ENCODE measurements at regions not wholly inside any gene's neighbourhood (a gene's known extent, or its start where the extent isn't known, plus 50 kb on each side); places are given as distances from the start of the nearest gene placed in this dataset.

GRCh38 chr19:31140717-31141116, 208.5 kb downstream of the TSHZ3 start:
- peak overlapping the region; percentile 82 for H3K27ac ChIP-seq
- DNase-seq, result peak; percentile 80
- H3K4me3 ChIP-seq (ENCODE audit: low read depth, low read length), result no peak overlapping the region
- H3K27me3 ChIP-seq (replicated peaks), result no peaks in the 10 kb centered on the region
- in situ Hi-C loops (cut with HindIII; ENCODE audit: low pct_ligation_motif_present, low sequenced_read_pairs), result no loop called here
- no peaks in the 10 kb centered on the region for H3K36me3 ChIP-seq (replicated peaks)
- peak; percentile 40 for TF ChIP-seq CTCF (IDR thresholded peaks at IDR 0.05; ENCODE audit: low read depth, low read length, missing control alignments)

- Histone ChIP-seq H3K4me3 (ENCODE audit: low read depth, low read length) (no peak overlapping the region), H3K27ac (peak overlapping the region; percentile 82), H3K36me3 (replicated peaks) (no peaks in the 10 kb centered on the region), H3K27me3 (replicated peaks) (no peaks in the 10 kb centered on the region)
- in situ Hi-C loops (cut with HindIII; ENCODE audit: low pct_ligation_motif_present, low sequenced_read_pairs), result no loop called here
- TF ChIP-seq CTCF (IDR thresholded peaks at IDR 0.05; ENCODE audit: low read depth, low read length, missing control alignments), result no peak
- DNase-seq, result peak; percentile 85
Measured at GRCh38 chr19:31139871-31140505, 209.2 kb downstream of the TSHZ3 start.

GRCh38 chr19:31138077-31138476, 211.2 kb downstream of the TSHZ3 start:
- H3K27ac ChIP-seq, result no peak overlapping the region
- no peak overlapping the region for H3K4me3 ChIP-seq (ENCODE audit: low read depth, low read length)
- no peaks in the 10 kb centered on the region for H3K36me3 ChIP-seq (replicated peaks)
- no peaks in the 10 kb centered on the region for H3K27me3 ChIP-seq (replicated peaks)
- in situ Hi-C loops (cut with HindIII; ENCODE audit: low pct_ligation_motif_present, low sequenced_read_pairs), result no loop called here
- no peak for TF ChIP-seq CTCF (IDR thresholded peaks at IDR 0.05; ENCODE audit: low read depth, low read length, missing control alignments)
- DNase-seq, result no peak

- no peak overlapping the region for H3K27ac ChIP-seq
- H3K4me3 ChIP-seq (ENCODE audit: low read depth, low read length), result no peak overlapping the region
- DNase-seq, result peak; percentile 34
- H3K27me3 ChIP-seq (replicated peaks), result no peaks in the 10 kb centered on the region
- TF ChIP-seq CTCF (IDR thresholded peaks at IDR 0.05; ENCODE audit: low read depth, low read length, missing control alignments), result no peak
- H3K36me3 ChIP-seq (replicated peaks), result no peaks in the 10 kb centered on the region
- in situ Hi-C loops (cut with HindIII; ENCODE audit: low pct_ligation_motif_present, low sequenced_read_pairs), result no loop called here
Measured at GRCh38 chr19:31135841-31136240, 213.4 kb downstream of the TSHZ3 start.

GRCh38 chr19:31132753-31133110, 216.5 kb downstream of the TSHZ3 start:
- Histone ChIP-seq H3K36me3 (replicated peaks) (no peaks in the 10 kb centered on the region), H3K27ac (no peak overlapping the region), H3K4me3 (ENCODE audit: low read depth, low read length) (no peak overlapping the region), H3K27me3 (replicated peaks) (no peaks in the 10 kb centered on the region)
- no peak for TF ChIP-seq CTCF (IDR thresholded peaks at IDR 0.05; ENCODE audit: low read depth, low read length, missing control alignments)
- in situ Hi-C loops (cut with HindIII; ENCODE audit: low pct_ligation_motif_present, low sequenced_read_pairs), result no loop called here
- no peak for DNase-seq

- DNase-seq, result no peak
- Histone ChIP-seq H3K36me3 (replicated peaks) (no peaks in the 10 kb centered on the region), H3K4me3 (ENCODE audit: low read depth, low read length) (no peak overlapping the region), H3K27me3 (replicated peaks) (no peaks in the 10 kb centered on the region), H3K27ac (peak overlapping the region; percentile 99)
- in situ Hi-C loops (cut with HindIII; ENCODE audit: low pct_ligation_motif_present, low sequenced_read_pairs), result no loop called here
- no peak for TF ChIP-seq CTCF (IDR thresholded peaks at IDR 0.05; ENCODE audit: low read depth, low read length, missing control alignments)
Measured at GRCh38 chr19:31128291-31128690, 220.9 kb downstream of the TSHZ3 start.

Measured in brain microvascular endothelial cell (primary cell).